NCI-H510A (cell line): ENCODE measurements at regions not wholly inside any gene's neighbourhood (a gene's known extent, or its start where the extent isn't known, plus 50 kb on each side); places are given as distances from the start of the nearest gene placed in this dataset.
"Not testable (repeated sequence)": the region's sequence is repeated elsewhere in the genome, so short reads cannot be mapped to it uniquely, and the experiment has no call there.

Experiments
- DNase-seq: peaks from one replicate; lab custom pipeline; 2025; lab: John Stamatoyannopoulos, UW

DNA sequence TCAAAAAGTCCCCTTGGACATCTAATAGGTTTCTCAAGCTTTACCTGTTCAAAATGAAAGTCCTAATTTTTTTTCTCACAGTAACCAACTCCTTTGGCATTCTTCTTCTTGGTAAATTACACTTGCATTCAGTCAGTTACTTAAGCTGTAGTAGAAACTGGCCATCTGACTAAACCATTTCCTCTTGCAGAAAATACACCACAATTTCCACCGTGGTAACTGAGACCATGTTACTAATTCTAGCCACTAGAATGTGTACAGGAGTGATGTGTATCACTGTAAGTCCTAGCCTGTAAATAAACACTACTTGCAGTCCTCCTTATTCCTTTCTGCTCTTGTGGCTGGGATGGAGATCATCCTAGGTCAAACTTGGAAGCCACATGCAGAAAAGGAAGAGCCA is 965.4 kb upstream of the TMPRSS15 start:
- no peak for DNase-seq

DNA sequence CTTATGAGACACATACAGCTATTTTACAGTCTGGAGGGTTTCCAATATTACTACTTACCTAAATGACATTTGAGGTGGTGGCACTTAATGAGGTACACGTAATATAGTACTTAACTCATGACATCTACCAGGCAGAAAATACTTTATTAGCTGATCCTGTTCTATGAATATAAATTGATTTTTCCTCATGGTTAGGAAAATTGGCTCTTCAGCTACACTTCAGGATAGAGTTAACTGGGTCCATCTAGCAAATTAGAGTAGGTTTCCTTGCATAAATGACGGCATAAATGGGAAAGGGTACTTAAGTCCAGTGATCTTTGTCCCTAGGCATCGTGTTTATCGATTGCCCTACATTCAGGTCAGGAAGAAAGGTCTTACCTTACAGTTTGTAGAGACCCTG is 988.8 kb upstream of the TMPRSS15 start:
- no peak for DNase-seq

DNA sequence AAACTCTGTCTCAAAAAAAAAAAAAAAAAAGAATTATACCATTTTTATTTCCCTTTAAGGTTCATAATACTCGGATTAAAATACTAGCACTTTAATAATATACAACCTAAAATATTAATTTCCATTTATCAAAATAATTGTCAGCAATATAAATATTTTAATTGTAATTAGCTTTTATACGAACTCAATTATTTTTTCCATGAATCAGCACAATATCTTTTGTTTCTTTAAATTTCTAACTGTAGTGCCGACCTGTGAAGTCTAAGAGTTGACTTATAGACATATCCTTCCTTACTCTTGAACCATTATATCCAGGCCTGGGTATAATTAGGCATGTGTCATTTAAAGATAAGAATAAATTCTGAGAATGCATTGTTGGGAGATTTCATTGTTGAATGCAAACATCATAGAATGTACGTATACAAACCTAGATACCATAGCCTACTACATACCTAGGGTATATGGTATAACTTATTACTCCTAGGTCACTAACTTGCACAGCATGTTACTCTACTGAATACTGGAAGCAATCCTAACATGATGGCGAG is 996.7 kb upstream of the TMPRSS15 start:
- DNase-seq = no peak

DNA sequence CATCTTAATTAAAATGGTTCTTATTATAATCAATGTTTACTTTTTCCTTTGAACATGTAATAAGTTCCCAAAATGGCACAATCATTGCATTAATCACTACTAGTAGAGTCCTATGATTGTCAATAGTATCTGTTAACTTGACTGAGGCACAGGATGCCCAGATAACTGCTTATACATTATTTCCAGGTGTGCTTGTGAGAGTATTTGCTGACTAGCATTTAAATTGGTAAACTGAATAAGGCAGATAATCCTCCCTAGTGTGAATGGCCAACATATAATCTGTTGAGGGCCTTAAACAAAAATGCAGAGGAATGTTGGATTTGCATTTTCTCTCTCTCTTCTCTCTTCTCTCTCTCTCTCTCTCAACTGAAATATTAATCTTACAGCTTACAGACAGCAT is 999.3 kb upstream of the TMPRSS15 start:
- no peak for DNase-seq

DNA sequence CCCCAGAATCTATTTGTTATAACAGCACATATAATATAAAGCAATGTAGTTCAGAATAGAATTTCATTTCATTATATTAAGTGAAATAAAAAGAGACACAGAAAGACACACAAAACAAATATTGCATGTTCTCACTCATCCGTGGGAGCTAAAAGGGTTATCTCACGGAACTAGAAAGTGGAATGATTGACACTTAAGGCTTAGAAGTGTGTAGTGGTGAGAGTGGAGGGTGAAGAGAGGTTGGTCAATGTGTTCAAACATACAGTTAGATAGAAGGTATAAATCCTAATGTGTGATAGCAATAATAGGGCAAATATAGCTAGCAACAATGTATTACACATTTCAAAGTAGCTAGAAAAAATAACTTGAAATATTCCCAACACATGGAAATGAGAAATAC is 1001.7 kb upstream of the TMPRSS15 start:
- DNase-seq = no peak

DNA sequence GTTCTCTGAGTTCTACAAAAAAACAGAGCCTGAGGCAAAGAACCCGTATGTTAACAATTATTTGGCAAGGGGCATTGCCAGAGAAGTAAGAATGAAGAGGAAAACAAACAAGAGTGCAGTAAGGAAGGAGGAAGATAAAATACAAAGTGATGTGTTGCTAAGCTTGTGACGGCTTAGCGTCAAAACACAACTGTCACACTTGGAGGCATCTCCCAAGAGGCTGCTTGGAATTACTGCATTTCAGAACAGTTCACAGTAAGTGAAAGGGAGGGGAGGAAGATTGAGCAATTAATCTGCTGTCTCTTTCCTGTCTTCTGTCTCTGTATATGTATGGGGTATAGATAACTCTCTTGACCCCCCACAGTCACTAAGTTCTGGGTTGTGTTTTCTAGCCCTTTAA is 1017.0 kb upstream of the TMPRSS15 start:
- no peak for DNase-seq

DNA sequence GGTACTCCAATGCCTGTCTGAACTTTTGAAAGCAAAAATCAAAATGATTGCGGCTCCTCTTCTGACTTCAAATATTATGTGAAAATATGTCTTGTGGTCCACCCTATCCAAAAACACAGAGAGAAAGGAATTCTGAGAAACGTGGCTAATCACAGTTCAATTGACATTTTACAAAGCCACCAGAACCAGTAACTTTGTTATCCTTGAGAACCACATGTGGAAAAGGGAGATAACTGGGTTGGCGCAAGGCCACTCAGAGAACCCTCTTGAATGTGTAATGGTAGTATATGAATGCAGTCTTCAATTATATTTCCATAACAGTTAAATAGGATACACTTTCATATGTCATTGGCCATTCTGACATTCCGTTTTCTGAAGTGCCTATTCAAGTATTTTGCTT is 1030.0 kb upstream of the TMPRSS15 start:
- no peak for DNase-seq

DNA sequence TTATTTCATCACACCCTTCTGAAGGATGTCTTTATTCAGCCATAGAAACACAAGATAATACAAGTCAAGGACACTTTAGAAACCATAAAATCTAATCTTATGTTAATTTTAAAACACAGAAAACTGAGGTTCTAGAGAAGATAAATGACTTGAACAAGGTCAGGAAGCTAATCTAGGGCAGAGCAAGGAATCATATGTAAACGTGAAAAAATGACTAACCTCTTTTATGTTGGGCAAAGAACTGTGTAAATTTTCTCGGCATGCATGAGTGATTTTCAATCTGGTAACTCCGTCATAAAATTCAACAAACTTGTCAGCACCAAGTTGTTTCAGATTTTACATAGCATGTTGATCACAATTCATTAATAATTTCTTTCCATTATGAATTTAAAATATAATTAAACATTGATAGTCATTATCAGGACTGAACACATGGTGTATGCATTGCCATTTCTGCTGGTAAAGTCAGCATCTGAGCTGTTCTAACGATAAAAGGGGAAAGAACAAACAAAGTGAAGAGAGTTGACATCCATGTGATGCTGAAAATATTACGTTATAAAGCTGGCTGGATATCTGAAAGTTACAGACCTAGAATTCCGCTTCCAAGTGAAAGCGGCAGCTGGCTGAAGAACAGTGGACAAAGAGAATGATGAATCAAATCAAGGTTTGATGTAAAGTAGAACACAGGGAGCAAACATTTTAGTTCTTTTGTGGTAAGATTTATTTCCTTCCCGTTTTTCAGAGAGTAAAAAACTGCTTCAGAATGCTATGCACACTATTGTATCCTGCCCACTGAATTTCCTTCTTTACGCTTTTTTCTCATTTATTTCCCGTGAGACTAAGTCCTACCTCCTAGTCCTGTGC is 1037.4 kb upstream of the TMPRSS15 start:
- no peak for DNase-seq

DNA sequence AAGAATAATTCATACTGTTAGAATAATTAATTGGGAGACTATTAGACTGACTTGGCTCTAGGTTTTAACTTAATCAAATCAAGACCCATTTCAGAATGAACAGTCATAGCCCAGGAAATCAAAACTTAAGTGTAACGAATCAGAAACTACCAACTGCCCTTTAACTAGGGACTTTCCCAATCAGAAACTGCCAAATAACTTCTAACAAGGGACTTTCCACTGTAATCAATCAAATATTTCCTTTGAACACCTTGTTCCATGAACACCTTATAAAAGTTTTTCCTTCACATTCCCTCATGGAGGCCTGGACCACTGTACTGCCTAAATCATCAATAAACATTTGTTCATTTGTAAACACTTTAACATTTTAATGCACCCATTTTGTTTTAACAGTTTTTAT is 1054.7 kb upstream of the TMPRSS15 start:
- DNase-seq = no peak

DNA sequence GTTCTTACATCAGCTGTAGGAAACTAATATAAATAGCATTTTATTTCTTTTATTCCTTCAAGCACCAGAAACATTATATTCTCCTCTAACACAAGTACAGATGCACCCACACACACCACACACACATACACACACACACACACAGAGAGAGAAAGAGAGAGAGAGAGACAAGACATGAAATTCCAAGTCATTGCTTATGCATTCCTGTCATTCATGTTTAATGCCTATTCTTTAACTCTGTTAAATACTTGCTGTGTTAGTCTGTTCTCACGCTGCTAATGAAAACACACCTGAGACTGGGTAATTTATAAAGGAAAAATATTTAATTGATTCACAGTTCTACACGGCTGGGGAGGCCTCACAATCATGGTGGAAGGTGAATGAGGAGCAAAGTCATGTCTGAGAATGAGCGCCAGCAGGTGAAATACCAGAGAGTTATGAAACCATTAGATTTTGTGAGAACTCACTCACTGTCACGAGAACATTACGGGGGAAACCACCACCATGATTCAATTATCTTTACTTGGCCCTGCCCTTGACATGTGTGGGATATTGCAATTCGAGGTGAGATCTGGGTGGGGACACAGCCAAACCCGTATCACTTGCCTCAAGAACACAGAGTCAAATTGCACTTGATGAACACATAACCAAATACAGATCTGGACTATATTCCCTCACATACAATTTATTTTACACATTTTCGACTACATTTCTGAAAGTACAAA is 1058.1 kb upstream of the TMPRSS15 start:
- no peak for DNase-seq

DNA sequence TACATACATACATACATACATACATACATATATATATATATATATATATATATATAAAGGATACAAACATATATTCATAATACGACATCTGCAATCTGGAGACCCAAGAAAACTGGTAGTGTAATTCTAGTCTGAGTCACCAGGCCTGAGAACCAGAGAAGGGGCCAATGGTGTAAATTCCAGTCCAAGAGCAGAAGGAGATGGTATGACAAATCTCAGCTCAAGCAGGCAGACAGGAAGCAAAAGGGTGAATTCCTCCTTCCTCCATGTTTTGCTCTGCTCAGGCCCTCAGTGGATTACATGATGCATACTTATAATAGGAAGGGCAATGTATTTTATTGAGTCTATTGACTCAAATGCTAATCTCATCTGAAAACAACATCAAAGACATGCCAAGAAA is 1060.4 kb upstream of the TMPRSS15 start:
- DNase-seq = no peak

DNA sequence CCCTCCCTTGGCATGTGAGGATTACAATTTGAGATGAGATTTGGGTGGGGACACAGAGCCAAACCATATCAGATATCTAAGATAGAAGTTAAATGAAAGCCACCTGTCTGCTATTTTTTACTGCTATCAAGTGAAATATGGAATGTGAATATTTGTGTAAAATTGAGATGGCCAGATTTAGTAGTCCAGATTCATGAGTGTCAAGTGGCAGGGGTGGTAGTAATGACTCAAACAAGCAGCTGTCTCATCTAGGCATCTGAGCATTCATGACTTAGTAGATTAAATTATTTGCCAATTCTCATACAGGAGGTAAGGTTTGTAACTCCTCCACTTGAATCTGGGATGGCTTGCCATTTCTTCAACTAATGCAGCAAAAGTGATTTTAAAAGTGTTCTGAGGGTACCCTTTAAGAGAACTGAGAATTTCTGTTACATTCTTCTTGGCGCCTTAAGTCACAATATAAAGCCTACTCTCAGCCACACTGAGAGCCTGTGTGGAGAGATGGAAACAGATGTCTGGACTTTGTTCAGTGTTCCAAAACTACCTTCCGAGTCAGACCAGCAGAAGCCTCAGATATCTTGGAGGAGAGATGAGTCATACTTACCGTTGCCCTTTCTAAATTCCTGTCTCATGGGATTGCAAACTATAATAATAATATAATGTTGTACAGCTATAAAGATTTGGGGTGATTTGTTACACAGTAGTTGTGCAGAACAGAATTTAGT is 1065.6 kb upstream of the TMPRSS15 start:
- DNase-seq = no peak

DNA sequence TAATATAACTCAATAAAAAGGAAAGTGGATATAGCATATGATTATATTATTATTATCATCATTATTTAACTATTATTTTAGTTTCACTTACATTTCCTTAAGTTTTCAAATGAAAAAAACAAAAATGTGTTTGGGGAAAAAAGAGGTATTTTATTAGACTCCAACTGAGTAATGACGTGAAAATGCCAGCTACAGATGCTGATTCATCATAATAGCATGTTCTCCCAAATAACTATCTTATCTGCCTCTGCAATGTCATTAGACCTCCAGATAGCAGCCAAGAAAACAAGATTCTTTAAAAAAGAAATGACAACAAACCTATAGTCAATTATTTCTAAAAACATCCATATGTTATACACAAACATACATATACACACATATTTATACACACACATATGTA is 1071.9 kb upstream of the TMPRSS15 start:
- no peak for DNase-seq

DNA sequence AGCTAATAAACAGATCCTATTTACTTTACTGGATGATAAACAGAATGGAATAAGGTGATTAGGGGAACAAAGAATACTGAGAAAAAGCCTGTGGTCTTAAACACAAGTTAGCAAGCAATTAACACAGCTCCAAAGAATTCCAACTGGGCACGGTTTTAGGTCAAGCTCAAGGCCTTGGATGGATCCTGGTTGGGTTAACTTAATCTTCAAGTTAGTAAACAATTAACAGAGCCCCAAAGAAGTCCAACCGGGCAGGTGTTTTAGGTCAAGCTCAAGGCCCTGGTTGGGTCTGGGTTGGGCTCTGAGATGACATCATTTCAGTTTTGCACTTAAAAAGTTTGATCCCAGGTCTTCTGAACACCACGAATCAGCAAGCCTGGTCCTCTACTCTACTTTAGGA is 1086.3 kb upstream of the TMPRSS15 start:
- DNase-seq = no peak

DNA sequence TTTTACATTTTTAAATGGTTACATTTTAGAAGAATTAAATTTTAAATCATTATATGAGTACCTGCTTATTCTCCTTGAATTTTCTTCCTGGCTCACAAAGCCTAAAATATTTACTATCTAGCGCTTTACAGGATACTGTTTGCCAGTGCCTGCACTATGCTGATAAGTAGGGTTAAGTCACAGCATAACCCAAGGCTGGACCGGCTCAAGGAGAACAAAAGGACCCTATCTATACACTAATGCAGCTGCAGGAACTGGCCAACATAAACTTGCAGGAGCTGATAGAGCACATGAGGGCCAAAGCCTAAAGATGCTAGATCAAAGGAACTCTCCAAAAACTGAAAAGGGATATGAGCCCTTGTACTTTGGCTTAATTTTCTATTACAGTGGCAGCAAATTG is 1086.9 kb upstream of the TMPRSS15 start:
- DNase-seq = no peak

DNA sequence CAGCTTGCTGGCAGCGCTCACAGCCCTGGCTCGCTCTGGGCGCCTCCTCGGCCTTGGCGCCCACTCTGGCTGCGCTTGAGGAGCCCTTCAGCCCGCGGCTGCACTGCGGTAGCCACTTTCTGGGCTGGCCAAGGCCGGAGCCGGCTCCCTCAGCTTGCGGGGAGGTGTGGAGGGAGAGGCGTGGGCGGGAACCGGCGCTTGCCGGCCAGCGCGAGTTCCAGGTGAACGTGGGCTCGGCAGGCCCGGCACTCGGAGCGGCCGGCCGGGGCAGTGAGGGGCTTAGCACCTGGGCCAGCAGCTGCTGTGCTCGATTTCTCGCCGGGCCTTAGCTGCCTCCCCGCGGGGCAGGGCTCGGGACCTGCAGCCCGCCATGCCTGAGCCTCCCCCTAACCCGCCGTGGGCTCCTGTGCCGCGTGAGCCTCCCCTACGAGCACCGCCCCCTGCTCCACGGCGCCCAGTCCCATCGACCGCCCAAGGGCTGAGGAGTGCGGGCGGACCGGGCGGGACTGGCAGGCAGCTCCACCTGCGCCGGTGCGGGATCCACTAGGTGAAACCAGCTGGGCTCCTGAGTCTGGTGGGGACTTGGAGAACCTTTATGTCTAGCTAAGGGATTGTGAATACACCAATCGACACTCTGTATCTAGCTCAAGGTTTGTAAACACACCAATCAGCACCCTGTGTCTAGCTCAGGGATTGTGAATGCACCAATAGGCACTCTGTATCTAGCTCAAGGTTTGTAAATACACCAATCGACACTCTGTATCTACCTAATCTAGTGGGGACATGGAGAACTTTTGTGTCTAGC is 1090.1 kb upstream of the TMPRSS15 start:
- not testable (repeated sequence) for DNase-seq

DNA sequence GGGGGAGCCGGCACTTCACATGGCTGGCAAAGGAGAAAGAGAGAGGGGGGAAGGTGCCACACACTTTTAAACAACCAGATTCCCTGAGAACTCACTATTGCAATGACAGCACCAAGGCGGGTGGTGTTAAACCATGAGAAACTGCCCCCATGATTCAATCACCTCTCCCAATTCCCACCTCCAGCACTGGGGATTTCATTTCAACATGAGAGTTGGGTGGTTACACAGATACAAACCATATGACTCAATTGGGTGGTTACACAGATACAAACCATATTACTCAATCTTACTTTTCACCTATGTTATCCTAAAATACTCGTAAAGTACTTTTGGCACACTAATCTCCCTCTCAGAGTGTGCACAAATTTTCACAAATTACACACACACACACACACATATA is 1097.5 kb upstream of the TMPRSS15 start:
- no peak for DNase-seq

DNA sequence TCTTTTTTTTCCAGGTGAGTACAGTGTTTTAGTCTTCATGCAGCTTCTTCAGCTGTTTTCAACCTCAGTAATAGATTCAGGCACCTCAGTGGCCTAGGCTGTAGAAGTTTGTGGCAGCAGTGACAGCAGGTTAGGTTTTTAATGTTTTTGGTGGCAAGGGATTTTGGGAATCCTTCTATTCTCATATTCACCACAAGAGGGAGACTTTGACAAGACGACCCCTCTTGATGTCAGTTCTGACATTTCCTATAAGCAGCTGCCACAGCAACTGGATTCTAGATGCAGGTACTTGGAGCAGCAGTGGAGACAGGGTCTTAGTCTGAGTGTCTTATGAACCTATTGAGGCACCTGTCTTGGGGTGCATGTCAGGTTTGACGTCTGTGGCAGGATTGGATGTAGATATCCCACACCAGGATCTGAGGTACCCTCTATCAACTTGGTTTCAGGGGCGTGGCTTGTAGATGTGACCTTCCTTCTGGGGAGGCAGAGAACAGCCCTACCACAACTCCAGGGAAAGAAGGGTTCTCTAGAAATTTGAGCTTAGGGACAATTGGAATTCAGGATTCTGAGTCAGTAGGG is 1104.2 kb upstream of the TMPRSS15 start:
- DNase-seq = no peak

DNA sequence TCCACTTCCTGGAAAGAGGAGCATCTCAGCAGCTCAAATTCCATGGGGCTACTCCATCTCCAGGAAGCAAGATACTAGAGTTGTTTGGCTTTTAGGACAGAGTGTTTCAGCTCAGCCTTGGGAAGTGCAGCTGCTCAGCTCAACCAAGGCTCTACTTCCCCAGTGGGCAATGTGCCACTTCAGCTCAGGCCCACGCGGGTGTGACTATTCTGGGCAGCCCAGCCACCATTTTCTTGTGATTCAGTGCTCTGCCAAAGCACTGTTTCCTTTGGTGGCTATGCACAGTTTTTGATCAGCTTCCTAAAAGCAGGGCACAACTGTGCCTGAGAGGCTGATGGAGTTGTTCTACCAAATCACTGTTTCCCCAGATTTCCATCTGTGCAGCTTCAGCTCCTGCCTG is 1104.9 kb upstream of the TMPRSS15 start:
- DNase-seq = no peak

DNA sequence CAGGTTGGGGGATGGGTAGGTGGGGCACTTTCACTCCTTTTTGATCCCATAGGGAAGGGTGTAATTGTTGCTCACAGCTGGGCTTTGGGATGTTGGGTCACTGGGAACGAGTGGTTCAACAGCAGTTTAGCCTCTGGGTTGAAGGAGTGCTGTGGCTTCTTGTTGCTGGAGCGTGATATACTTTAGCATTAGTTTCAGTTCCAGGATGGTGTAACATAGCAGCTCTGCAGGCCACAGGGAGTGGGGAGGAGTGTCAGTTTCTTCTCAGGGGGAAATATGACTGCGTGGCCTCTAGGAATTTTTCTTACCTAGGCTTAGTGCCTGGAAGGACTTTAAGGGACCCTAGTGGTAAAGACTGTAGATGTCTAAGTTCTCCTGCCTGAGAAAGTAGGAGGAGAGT is 1105.3 kb upstream of the TMPRSS15 start:
- no peak for DNase-seq

DNA sequence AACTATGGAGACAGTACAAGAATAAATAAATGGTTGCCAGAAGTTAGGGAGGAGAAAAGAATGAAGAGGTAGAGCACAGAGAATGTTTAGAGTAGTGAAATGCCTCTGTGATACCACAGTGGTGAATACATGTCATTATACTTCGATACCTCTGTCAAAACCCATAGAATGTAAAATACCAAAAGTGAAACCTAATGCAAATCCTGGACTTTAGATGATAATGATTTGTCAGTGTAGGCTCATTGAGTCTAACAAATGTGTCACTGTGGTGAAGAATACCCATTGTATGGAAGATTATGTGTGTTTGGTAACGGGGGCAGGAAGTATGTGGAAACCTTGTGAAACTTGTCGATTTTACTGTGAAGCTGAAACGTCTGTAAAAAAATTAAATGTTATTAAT is 1106.5 kb upstream of the TMPRSS15 start:
- DNase-seq = no peak
